GM19463 (cell line): ENCODE measurements at regions not wholly inside any gene's neighbourhood (a gene's known extent, or its start where the extent isn't known, plus 50 kb on each side); places are given as distances from the start of the nearest gene placed in this dataset.

Source experiments
- ATAC-seq: cut with Tn5 transposase; IDR thresholded peaks from one replicate; pipeline ENCODE4 v1.9.1; 2021; ENCODE audit warnings: mild to moderate bottlenecking, moderate library complexity; ENCODE audit not compliant: unreplicated experiment

- no peak for ATAC-seq
Observed at GRCh38 chr9:80359291-80359690, 787.5 kb downstream of the TLE4 start.

GRCh38 chr9:80352967-80353366 lies 781.2 kb downstream of the TLE4 start:
- ATAC-seq, result no peak

- ATAC-seq, result no peak
Observed at GRCh38 chr9:80351612-80352011, 779.8 kb downstream of the TLE4 start.

- no peak for ATAC-seq
Observed at GRCh38 chr9:80326105-80326504, 754.3 kb downstream of the TLE4 start.

- ATAC-seq, result no peak
Observed at GRCh38 chr9:80320916-80321315, 749.2 kb downstream of the TLE4 start.

- ATAC-seq, result no peak
Observed at GRCh38 chr9:80320480-80320879, 748.7 kb downstream of the TLE4 start.

GRCh38 chr9:80305136-80305535 lies 733.4 kb downstream of the TLE4 start:
- ATAC-seq, result no peak

GRCh38 chr9:80294955-80295354 lies 723.2 kb downstream of the TLE4 start:
- ATAC-seq, result no peak

GRCh38 chr9:80294318-80294717 lies 722.6 kb downstream of the TLE4 start:
- ATAC-seq, result no peak

- ATAC-seq, result no peak
Observed at GRCh38 chr9:80292231-80292630, 720.5 kb downstream of the TLE4 start.

GRCh38 chr9:80285326-80285725 lies 713.6 kb downstream of the TLE4 start:
- no peak for ATAC-seq

GRCh38 chr9:80282766-80283165 lies 711.0 kb downstream of the TLE4 start:
- no peak for ATAC-seq

- no peak for ATAC-seq
Observed at GRCh38 chr9:80259079-80259478, 687.3 kb downstream of the TLE4 start.

GRCh38 chr9:80251778-80252177 lies 680.0 kb downstream of the TLE4 start:
- no peak for ATAC-seq

GRCh38 chr9:80242022-80242421 lies 670.3 kb downstream of the TLE4 start:
- ATAC-seq, result no peak

- ATAC-seq, result no peak
Observed at GRCh38 chr9:80235752-80236151, 664.0 kb downstream of the TLE4 start.

GRCh38 chr9:80233906-80234305 lies 662.1 kb downstream of the TLE4 start:
- ATAC-seq, result no peak

- ATAC-seq, result no peak
Observed at GRCh38 chr9:80233102-80233843, 661.5 kb downstream of the TLE4 start.

- no peak for ATAC-seq
Observed at GRCh38 chr9:80231318-80232236, 659.8 kb downstream of the TLE4 start.

GRCh38 chr9:80223897-80224296 lies 652.1 kb downstream of the TLE4 start:
- ATAC-seq, result no peak

- ATAC-seq, result no peak
Observed at GRCh38 chr9:80222466-80223169, 650.9 kb downstream of the TLE4 start.
